Prostate gland (tissue), 2 donors: ENCODE measurements at regions not wholly inside any gene's neighbourhood (a gene's known extent, or its start where the extent isn't known, plus 50 kb on each side); places are given as distances from the start of the nearest gene placed in this dataset.

Experiments used
- DNase-seq: peaks from one replicate; pipeline ENCODE4 v3.0.0-alpha.2; 2019; ENCODE audit warnings: low spot score
- H3K27ac ChIP-seq, 2 donors: fragments of 200-600 bp; sonication (generic); 2 replicates each; pipeline ENCODE4 v1.5.1; 2017 to 2019
- H3K27me3 ChIP-seq: fragments of 200-600 bp; sonication (generic); replicated peaks from 2 replicates; pipeline ENCODE4 v1.5.1; 2019; ENCODE audit not compliant: insufficient read depth
- H3K36me3 ChIP-seq, 2 donors: fragments of 200-600 bp; sonication (generic); 1 replicate in 1 of 2; 2 replicates in 1 of 2; pipeline versions ENCODE4 v1.5.1 to v1.8.1; 2017 to 2019
- H3K4me1 ChIP-seq: fragments of 200-600 bp; sonication (generic); replicated peaks from 2 replicates; pipeline ENCODE4 v1.5.1; 2019
- H3K4me3 ChIP-seq, 2 donors: fragments of 200-600 bp; sonication (generic); 2 replicates each; pipeline ENCODE4 v1.5.1; 2017 to 2019
- H3K9me3 ChIP-seq: fragments of 200-600 bp; sonication (generic); 2 replicates; pipeline ENCODE4 v1.5.1; 2017
- POLR2A ChIP-seq: fragments of 450-650 bp; IDR thresholded peaks from one replicate; pipeline ENCODE4 v1.6.1; 2016; ENCODE audit warnings: antibody characterized with exemption, mild to moderate bottlenecking
- POLR2AphosphoS5 ChIP-seq: sonication (generic); formaldehyde crosslinking; IDR thresholded peaks from one replicate; pipeline ENCODE4 v1.6.1; 2017; ENCODE audit warnings: antibody characterized with exemption
- WGBS: methylation state at CpG from one replicate; pipeline ENCODE4 v1.1.5; 2018; 5-methylcytosine and 5-hydroxymethylcytosine counted together
- intact Hi-C: fragments of 100-400 bp; cut with DNase I; formaldehyde crosslinking; loops from one replicate; pipeline ENCODE4 v1.14.2; 2022
- TF ChIP-seq, protein P1 (sequence below), 4 experiments: fragments of 200-600 bp in 2 of 4; fragments of 450-650 bp in 2 of 4; sonication (generic) in 2 of 4; IDR thresholded peaks; 1 replicate in 3 of 4; 2 replicates in 1 of 4; pipeline ENCODE4 v1.5.1; 2016 to 2019; ENCODE audit warnings: antibody characterized with exemption in 4 of 4, mild to moderate bottlenecking in 2 of 4, moderate library complexity in 2 of 4

DNA sequence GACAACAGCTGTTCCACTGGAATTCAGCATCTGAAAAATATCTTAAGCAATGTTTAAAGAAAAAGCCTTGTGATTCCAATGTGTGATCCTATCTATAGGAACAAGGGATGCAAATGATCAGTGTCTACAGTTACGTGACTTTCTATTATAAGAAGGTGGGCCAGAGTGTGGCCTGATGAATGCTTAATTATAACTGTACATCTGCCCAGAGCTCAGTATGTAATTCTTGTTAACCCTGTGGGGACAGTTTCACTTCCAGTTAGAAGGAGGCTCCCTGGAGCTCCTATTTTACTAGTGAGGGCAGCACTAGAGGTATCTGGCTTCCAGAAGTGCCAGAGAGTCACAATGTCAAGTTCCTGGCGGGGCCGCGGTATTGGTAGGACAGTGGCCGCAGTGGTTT lies 288.5 kb downstream of the USP46 start:
- H3K36me3 ChIP-seq: no peaks in the 10 kb centered on the region
- H3K4me1 ChIP-seq: no peaks in the 10 kb centered on the region
- no peaks in the 10 kb centered on the region for H3K9me3 ChIP-seq
- H3K27me3 ChIP-seq: no peaks in the 10 kb centered on the region
- intact Hi-C loops: no loop called here
- no peak overlapping the region for H3K27ac ChIP-seq
- TF ChIP-seq POLR2AphosphoS5: no peak
- TF ChIP-seq, protein P1, sequence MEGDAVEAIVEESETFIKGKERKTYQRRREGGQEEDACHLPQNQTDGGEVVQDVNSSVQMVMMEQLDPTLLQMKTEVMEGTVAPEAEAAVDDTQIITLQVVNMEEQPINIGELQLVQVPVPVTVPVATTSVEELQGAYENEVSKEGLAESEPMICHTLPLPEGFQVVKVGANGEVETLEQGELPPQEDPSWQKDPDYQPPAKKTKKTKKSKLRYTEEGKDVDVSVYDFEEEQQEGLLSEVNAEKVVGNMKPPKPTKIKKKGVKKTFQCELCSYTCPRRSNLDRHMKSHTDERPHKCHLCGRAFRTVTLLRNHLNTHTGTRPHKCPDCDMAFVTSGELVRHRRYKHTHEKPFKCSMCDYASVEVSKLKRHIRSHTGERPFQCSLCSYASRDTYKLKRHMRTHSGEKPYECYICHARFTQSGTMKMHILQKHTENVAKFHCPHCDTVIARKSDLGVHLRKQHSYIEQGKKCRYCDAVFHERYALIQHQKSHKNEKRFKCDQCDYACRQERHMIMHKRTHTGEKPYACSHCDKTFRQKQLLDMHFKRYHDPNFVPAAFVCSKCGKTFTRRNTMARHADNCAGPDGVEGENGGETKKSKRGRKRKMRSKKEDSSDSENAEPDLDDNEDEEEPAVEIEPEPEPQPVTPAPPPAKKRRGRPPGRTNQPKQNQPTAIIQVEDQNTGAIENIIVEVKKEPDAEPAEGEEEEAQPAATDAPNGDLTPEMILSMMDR (IDR thresholded peaks at IDR 0.05): no peak
- TF ChIP-seq POLR2A: no peak
- no peak for DNase-seq
- WGBS: 97% methylated on average over 5 of the region's 5 CpGs
- H3K4me3 ChIP-seq: no peak overlapping the region

DNA sequence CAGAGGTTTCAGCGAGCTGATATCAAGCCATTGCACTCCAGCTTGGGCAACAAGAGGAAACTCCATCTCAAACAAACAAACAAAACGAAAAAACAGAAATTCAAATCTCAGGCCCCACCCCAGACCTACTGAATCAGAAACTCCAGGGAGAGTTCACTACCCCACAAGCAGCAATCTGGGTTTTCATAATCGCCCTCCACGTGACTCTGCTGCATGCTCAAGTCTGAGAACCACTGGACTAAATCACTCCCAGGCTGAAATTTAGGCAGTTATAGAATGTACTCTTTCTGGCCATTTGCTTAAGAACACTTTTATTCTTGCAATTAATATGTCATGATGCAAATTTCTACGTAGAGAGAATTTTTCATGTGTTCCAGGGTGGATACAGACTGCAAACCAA lies 287.3 kb downstream of the USP46 start:
- Histone ChIP-seq H3K4me1 (no peaks in the 10 kb centered on the region), H3K4me3 (no peak overlapping the region), H3K27me3 (no peaks in the 10 kb centered on the region), H3K9me3 (no peaks in the 10 kb centered on the region), H3K36me3 (no peaks in the 10 kb centered on the region), H3K27ac (no peak overlapping the region)
- 91% methylated on average over 5 of the region's 5 CpGs for WGBS
- intact Hi-C loops: no loop called here
- TF ChIP-seq, protein P1 (IDR thresholded peaks at IDR 0.05): no peak
- TF ChIP-seq POLR2A (no peak), POLR2AphosphoS5 (no peak)
- no peak for DNase-seq

DNA sequence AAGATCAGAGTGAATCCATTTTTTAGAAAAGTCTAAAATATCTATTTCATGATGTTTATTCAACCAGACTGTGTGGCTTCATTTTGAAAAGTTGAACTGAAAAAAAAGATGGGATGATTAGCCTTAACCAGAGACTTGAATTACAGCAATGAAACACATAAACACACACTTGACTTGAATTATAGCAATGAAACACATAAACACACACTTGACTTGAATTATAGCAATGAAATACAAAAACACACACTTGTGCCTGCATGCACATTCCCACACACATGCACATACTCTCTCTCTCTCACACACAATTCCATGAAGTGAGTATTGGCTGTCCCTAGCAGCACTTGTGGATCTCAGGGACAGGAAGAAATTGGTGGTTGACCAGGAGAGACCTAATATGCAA lies 286.8 kb downstream of the USP46 start:
- Histone ChIP-seq H3K4me3 (no peak overlapping the region), H3K27me3 (no peaks in the 10 kb centered on the region), H3K4me1 (no peaks in the 10 kb centered on the region), H3K9me3 (no peaks in the 10 kb centered on the region), H3K36me3 (no peaks in the 10 kb centered on the region), H3K27ac (no peak overlapping the region)
- TF ChIP-seq, protein P1 (IDR thresholded peaks at IDR 0.05): no peak
- TF ChIP-seq POLR2AphosphoS5: no peak
- TF ChIP-seq POLR2A: no peak
- intact Hi-C loops: no loop called here
- DNase-seq: no peak

DNA sequence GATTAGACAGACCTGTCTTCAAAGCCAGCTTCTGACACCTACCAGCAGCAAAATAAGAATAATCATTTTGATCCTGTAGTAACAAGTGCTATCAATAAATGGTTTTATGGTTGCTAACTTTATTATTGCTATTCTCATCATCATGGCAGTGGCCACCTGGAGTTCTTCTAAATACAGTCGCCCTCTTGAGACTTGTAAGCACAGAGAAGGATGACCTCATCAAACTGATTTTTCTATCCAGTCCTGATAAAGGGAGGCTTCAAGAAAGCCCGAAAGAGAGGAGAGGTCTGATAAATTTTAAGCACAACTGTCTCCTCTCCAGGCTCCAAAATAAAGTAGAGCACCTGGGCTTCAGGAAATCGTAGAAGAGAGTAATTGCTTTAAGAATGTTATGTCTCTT lies 286.4 kb downstream of the USP46 start:
- intact Hi-C loops: no loop called here
- H3K27ac ChIP-seq: no peak overlapping the region
- WGBS: 60% methylated on average over 3 of the region's 3 CpGs
- H3K9me3 ChIP-seq: no peaks in the 10 kb centered on the region
- DNase-seq: no peak
- no peak overlapping the region for H3K4me3 ChIP-seq
- TF ChIP-seq, protein P1 (IDR thresholded peaks at IDR 0.05): no peak
- TF ChIP-seq POLR2A (no peak), POLR2AphosphoS5 (no peak)
- H3K36me3 ChIP-seq: no peaks in the 10 kb centered on the region
- H3K27me3 ChIP-seq: no peaks in the 10 kb centered on the region
- H3K4me1 ChIP-seq: no peaks in the 10 kb centered on the region

DNA sequence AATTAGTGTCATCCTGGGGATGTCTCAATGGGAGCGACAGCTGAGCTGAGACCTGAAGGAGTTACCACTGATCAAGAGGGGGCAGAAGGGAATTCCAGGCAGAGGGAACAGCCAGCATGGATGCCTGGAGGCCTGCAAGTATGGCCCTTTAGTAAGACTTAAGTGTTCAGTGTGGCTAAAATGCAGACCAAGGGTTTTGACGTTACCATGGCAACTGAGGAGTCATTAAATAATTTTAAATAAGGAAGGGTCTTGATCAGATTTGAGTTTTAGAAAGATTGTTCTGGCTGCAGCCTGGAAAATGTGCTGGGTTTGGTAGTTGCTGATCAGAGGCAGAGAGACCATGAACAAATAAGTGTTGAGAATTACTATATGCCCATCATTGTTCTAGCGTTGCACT lies 285.5 kb downstream of the USP46 start:
- WGBS: 73% methylated on average over 3 of the region's 3 CpGs
- H3K27ac ChIP-seq: no peak overlapping the region
- no peak for TF ChIP-seq POLR2A
- no peaks in the 10 kb centered on the region for H3K36me3 ChIP-seq
- no peaks in the 10 kb centered on the region for H3K27me3 ChIP-seq
- intact Hi-C loops: no loop called here
- no peaks in the 10 kb centered on the region for H3K9me3 ChIP-seq
- no peak overlapping the region for H3K4me3 ChIP-seq
- no peaks in the 10 kb centered on the region for H3K4me1 ChIP-seq
- DNase-seq: no peak

DNA sequence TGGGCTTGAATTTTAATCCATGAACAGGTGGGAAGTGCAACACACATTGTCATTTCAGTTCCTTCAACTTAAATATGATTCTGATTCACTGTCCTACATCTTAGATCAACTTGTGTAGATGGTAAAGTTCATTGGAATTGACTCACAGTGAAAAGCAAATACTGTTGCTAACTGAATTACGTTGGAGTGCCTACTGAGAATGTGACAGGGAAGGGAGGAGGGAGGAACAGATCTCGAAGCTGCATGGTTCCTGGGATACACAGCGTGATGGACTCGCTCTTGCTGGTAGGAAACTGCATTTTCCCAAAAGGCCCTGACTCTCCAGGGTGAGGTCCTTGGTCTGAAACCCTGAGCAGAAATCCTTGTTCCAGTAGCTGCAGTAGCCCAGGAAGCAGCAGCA lies 284.2 kb downstream of the USP46 start:
- no peaks in the 10 kb centered on the region for H3K9me3 ChIP-seq
- TF ChIP-seq POLR2A: no peak
- TF ChIP-seq POLR2AphosphoS5: no peak
- no peaks in the 10 kb centered on the region for H3K27me3 ChIP-seq
- no peak overlapping the region for H3K4me3 ChIP-seq
- whole genome bisulfite sequencing: 62% methylated on average over 4 of the region's 4 CpGs
- no peak overlapping the region for H3K27ac ChIP-seq
- no peaks in the 10 kb centered on the region for H3K4me1 ChIP-seq
- no peak for DNase-seq
- intact Hi-C loops: no loop called here
- no peaks in the 10 kb centered on the region for H3K36me3 ChIP-seq
